ENCODE measurements at regions not wholly inside any gene's neighbourhood (a gene's known extent, or its start where the extent isn't known, plus 50 kb on each side); places are given as distances from the start of the nearest gene placed in this dataset.

DNA sequence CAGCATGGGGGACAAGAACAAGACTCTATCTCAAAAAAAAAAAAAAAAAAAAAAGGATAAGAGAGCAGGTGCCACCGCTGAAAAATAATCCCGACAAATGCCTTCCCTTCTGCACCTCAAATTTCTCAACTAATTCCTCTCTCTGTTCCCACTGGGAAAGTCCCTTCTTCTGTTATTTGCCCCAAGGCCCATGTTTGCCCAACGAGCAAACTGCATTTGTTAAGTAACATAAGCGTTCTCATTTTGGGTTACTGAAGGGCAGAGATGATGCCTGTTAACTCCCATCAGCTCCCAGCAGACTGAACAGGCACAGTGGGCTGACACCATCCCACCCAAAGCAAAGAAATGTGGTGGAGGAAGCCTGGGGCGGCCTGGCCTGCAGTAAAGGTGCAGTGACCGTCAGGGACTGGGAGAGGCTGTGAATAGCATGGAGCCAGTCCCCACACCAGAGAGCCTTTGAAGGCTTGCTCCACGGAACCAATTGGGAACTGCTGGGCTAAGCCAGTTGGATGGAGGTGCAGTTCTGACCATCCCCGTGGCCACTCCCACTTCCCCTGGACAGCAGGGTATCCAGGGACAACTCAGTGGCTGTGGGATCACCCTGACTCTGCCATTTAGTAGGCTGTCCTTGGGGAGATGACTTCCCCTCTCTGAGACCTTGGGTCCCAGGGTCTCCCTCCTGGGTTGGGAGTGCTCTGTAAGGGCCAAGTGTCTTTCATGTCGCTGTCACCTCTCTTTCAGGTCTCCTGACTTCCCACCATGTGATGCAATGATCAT lies 149.7 kb upstream of the IER5L start:
- peaks cover 12% of the 10 kb centered on the region for H3K9me3 Mint-ChIP-seq
- CTCF ChIA-PET: no interaction called here
- POLR2A ChIA-PET: no interaction called here
- peaks cover 6% of the 10 kb centered on the region for H3K4me1 Mint-ChIP-seq
- no peak overlapping the region for H3K27ac Mint-ChIP-seq
- no peak for DNase-seq
- peaks cover 2% of the 10 kb centered on the region for H3K27me3 Mint-ChIP-seq
- H3K4me3 Mint-ChIP-seq: no peak overlapping the region
- H3K36me3 Mint-ChIP-seq (ENCODE audit: low read depth): no peaks in the 10 kb centered on the region

DNA sequence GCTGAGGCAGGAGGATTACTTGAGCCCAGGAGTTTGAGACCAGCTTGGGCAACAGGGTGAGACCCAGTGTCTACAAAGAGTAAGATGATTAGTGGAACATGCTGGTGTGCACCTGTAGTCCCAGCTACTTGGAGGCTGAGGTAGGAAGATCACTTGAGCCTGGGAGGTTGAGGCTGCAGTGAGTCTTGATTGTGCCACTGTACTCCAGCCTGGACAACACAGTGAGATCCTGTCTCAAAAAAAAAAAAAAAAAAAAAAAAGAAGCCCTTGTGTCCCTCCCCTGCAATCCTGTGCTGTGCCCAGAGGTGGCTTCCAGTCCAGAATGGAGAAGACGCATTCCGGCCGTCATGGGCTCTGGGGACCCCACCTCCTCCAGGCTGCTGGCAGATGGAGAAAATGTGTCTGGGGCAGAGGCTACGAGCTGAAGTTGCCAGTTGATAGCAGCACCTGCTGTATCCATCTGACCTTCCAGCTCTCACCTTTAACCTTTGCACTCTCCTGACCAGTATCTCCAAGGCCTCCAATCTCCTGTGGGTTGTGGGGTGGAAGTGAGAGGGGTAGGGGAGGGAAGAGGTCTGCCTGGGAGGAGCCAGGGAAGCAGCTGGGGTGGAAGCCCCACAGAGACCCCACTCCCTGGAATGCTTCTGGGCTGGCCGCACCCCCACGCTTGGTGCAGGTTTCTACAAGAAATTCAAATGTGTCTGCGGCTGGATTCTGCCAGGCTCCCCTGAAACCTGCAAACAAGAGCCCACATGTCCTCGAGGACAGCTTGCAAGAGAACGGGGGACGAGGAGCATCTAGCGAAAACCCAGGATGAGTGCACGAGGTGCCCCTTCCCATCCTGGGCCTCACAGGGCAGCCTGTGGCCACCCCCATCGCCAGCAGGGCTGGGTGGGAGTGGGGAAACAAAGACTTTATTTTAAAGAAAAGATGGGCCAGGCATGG lies 148.3 kb upstream of the IER5L start:
- ChIA-PET CTCF (interaction anchor here (0.7 kb wide), 1 partner anchor 148 kb away, joined by 3 read pairs; no protein-coding TSS in a partner anchor), POLR2A (no interaction called here)
- peaks cover 8% of the 10 kb centered on the region for H3K4me1 Mint-ChIP-seq
- no peak overlapping the region for H3K27ac Mint-ChIP-seq
- H3K27me3 Mint-ChIP-seq: peaks cover 2% of the 10 kb centered on the region
- peaks cover 9% of the 10 kb centered on the region for H3K9me3 Mint-ChIP-seq
- no peak overlapping the region for H3K4me3 Mint-ChIP-seq
- no peaks in the 10 kb centered on the region for H3K36me3 Mint-ChIP-seq (ENCODE audit: low read depth)
- no peak for DNase-seq

DNA sequence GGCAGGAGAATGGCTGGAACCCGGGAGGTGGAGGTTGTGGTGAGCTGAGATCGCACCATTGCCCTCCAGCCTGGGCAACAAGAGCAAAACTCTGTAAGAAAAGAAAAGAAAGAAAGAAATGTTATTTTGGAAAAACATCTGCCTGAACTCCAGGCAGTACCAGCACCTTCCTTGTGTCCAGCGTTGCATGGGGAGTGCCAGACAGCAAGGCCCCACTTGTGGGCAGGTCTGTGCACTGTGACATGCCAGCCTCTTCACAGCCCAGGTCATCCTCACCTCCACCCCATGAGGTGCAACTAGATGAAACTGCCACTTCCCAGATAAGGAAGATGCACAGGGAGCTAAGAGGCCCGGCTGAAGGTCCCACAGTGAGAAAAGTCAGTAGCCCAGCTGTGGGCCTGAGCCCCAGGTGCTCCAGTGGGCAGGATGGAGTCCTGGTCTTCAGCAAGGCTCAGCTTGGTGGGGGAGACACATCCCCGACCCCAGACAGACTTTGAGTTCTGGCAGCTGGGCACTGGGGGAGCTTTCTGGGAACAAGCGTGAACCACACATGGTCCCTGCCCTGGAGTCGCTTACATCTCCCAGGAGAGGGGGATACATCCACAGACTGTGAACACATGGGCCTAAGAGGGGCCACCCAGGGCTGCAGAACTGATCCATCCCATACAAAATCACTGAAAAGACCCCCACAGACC lies 146.9 kb upstream of the IER5L start:
- CTCF ChIA-PET: no interaction called here
- Mint-ChIP-seq H3K36me3 (ENCODE audit: low read depth) (no peaks in the 10 kb centered on the region), H3K27me3 (peaks cover 5% of the 10 kb centered on the region), H3K9me3 (no peaks in the 10 kb centered on the region), H3K4me3 (no peak overlapping the region), H3K4me1 (peaks cover 16% of the 10 kb centered on the region), H3K27ac (no peak overlapping the region)
- no peak for DNase-seq
- POLR2A ChIA-PET: no interaction called here

DNA sequence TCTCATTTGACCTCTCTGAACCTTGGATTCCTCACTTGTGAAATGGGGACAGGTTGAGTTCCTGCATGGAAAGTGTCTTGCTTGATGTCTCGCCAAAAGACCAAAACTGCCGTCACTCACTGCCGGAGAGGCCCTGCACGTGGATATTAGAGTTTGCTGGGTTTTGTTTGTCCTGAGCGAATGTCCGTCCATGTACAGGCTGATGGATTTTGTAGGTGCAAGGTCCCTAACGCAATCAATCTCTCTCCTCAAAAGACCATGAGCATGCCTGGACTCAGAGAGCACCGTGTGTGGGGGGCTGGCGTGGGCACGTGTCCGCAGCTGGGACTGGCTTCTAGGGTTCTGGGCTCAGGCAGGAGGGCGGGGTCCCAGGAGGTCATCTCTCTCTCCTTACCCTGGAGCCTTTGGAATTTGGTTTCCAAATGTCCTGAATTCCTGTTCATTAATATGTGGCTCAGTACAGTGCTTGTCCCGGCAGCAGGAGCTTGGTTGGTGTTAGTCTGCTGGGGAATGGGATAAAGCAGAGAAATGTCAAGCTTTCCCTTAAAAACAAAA lies 146.0 kb upstream of the IER5L start:
- H3K4me1 Mint-ChIP-seq: peaks cover 16% of the 10 kb centered on the region

DNA sequence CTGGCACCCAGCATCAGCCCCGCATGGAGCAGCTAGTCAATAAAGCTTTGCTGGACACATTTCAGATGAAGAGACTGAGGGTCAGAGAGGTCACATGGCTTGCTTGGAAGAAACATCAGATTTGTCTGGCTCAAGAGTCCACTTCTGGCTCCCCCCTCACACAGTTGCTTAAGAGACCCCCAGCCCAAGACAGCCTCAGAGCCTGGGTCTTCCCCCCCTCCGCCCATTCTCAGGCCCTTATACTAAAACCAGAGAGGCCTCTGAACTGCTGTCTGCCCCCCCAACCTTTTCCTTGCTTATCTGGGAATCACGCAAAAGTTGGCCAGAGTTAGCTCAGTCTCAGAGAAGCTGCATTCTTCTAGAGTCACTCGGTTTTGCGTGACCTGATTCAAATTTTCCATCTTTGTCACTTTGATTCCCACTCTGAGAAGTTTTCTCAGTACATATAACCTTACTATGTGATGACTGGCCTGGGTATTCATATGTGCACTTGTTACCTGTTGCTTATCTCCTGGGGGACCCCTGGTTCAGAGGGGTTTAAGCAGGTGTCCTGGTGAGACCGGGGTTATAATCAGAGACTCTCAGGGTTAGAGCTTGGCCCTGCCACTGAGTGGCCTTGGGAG lies 145.4 kb upstream of the IER5L start:
- peaks cover 13% of the 10 kb centered on the region for H3K4me1 Mint-ChIP-seq
- H3K27ac Mint-ChIP-seq: no peak overlapping the region
- H3K9me3 Mint-ChIP-seq: no peaks in the 10 kb centered on the region
- DNase-seq: no peak
- no peaks in the 10 kb centered on the region for H3K36me3 Mint-ChIP-seq (ENCODE audit: low read depth)
- ChIA-PET CTCF (interaction anchor here (0.8 kb wide), 1 partner anchor 169 kb away, joined by 3 read pairs; no protein-coding TSS in a partner anchor), POLR2A (interaction anchor here (0.9 kb wide), 1 partner anchor 145 kb away, joined by 3 read pairs; the partner anchor contains the start of gene IER5L)
- no peak overlapping the region for H3K4me3 Mint-ChIP-seq
- H3K27me3 Mint-ChIP-seq: peaks cover 5% of the 10 kb centered on the region

More for the DNA sequence above, 146.0 kb upstream of the IER5L start:
- Mint-ChIP-seq H3K27me3 (peaks cover 5% of the 10 kb centered on the region), H3K36me3 (ENCODE audit: low read depth) (no peaks in the 10 kb centered on the region), H3K27ac (no peak overlapping the region), H3K9me3 (no peaks in the 10 kb centered on the region), H3K4me3 (no peak overlapping the region)
- ChIA-PET CTCF (no interaction called here), POLR2A (no interaction called here)
- DNase-seq: no peak

DNA sequence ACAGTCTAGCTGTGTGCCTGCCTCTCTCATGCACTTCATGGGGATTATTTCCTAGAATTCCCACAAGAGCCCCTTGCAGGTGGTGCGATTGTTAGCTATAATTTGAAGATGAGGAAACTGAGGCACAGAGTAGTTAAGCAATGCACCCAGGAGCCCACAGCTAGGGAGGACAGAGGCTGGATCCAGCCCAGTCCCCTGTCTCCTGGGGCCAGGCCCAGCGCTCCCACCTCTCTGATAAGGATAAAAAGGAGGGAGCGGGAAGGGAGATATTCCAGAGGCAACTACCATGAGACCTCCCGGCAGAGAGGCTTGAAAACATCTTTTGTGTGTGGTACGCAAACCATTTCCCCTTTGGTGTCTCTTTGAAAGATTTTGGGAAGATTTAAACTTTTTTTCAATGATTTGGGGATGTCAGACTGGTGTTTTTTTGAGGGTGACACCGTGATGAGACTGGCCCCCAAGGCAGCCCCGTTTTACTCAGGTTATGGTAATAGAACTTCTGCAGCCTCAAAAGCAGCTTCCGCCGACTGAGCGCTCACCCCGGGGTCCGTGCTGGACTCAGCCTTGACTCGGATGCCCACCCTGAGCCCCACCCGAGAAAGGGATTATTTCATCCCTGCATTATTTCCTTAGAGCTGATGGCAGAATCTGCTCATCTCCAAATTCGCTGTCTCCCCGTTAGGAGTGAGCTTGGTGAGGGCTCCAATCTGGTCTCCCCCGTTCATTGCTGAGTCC lies 144.7 kb upstream of the IER5L start:
- ChIA-PET POLR2A (interaction anchor here (0.9 kb wide), 2 partner anchors 145 to 175 kb away, joined by 3 read pairs; partner anchors contain the start of gene IER5L), CTCF (interaction anchor here (0.8 kb wide), 1 partner anchor 170 kb away, joined by 3 read pairs; no protein-coding TSS in a partner anchor)
- DNase-seq: no peak
- peaks cover 10% of the 10 kb centered on the region for H3K4me1 Mint-ChIP-seq
- H3K27me3 Mint-ChIP-seq: peaks cover 5% of the 10 kb centered on the region
- H3K4me3 Mint-ChIP-seq: no peak overlapping the region
- no peak overlapping the region for H3K27ac Mint-ChIP-seq
- H3K36me3 Mint-ChIP-seq (ENCODE audit: low read depth): no peaks in the 10 kb centered on the region
- no peaks in the 10 kb centered on the region for H3K9me3 Mint-ChIP-seq

DNA sequence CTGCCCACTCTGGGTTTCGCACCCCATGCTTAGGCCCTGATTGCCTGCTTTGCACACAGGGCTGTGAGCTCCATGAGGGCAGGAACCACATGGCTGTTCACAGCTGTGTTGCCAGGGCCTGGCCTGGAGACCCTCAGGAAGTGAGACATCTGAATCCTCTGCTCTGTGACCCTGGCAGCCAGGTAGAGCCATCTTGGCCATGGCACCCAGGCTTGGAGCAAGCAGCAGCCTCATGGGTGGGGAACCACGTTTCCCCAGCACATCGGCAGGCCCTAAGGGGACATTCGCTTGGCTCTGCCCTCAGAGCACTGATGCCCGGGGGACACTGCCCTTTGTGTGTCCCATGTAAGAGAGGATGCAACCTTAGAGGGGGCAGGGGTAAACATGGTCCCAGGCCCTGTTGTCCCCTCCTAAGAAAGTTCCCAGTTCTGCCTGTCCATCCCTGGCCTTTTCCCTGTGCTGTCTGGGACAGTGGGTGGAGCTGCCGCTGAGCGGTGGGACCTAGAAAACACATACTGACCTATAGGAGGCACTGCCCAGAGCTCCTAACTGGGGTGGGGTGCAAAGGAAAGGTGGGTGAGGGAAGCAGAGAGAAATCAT lies 144.1 kb upstream of the IER5L start:
- H3K27ac Mint-ChIP-seq: no peak overlapping the region
- H3K4me3 Mint-ChIP-seq: no peak overlapping the region
- ChIA-PET POLR2A (interaction anchor here (0.9 kb wide), 1 partner anchor 174 kb away, joined by 3 read pairs; no protein-coding TSS in a partner anchor), CTCF (no interaction called here)
- no peaks in the 10 kb centered on the region for H3K36me3 Mint-ChIP-seq (ENCODE audit: low read depth)
- peaks cover 10% of the 10 kb centered on the region for H3K4me1 Mint-ChIP-seq
- no peaks in the 10 kb centered on the region for H3K9me3 Mint-ChIP-seq
- no peak for DNase-seq
- H3K27me3 Mint-ChIP-seq: peaks cover 3% of the 10 kb centered on the region

DNA sequence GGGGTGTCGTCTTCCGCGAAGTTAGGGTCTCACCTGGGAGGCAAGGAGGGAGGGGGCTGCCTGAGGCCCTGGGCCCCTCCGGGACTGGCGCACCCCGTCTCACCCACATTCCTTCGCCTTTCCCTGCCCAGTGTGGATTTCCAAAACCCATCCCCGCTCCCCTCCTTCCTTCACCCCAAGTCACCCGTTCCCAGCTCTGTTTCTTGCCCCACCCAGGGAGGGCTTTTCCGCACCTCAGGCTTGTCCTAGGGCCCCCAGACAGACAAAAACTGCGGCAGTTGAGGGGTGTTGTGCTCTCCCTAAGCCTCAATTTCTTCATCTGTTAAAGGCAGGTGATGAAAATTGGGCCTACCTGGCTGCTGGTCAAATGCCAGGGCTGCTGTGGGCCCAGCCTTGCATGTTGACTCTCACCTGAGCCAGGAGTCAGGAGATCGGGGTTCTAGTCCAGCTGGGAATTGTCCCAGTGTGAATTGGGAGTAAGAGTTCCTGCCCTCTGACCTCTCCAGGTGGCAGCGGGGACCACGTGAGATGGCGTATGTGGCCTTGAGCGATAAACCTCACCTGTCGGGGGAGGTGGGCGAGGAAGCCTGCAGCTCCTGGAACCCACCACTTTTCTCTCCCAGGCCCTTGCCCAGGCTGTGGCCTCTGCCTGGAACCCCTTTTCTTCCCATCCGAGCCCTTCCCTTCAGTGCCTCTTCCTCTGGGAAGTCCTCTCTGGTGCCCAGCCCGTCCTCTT lies 143.4 kb upstream of the IER5L start:
- DNase-seq: no peak
- Mint-ChIP-seq H3K27me3 (peaks cover 3% of the 10 kb centered on the region), H3K9me3 (no peaks in the 10 kb centered on the region), H3K27ac (no peak overlapping the region), H3K4me1 (peaks cover 10% of the 10 kb centered on the region), H3K36me3 (ENCODE audit: low read depth) (no peaks in the 10 kb centered on the region), H3K4me3 (no peak overlapping the region)
- CTCF ChIA-PET: interaction anchor here (1.0 to 1.6 kb wide), 4 partner anchors 147 to 303 kb away, joined by 3 to 5 read pairs (median 4); no protein-coding TSS in a partner anchor
- POLR2A ChIA-PET: interaction anchor here (1.3 kb wide), 1 partner anchor 138 kb away, joined by 3 read pairs; no protein-coding TSS in a partner anchor

DNA sequence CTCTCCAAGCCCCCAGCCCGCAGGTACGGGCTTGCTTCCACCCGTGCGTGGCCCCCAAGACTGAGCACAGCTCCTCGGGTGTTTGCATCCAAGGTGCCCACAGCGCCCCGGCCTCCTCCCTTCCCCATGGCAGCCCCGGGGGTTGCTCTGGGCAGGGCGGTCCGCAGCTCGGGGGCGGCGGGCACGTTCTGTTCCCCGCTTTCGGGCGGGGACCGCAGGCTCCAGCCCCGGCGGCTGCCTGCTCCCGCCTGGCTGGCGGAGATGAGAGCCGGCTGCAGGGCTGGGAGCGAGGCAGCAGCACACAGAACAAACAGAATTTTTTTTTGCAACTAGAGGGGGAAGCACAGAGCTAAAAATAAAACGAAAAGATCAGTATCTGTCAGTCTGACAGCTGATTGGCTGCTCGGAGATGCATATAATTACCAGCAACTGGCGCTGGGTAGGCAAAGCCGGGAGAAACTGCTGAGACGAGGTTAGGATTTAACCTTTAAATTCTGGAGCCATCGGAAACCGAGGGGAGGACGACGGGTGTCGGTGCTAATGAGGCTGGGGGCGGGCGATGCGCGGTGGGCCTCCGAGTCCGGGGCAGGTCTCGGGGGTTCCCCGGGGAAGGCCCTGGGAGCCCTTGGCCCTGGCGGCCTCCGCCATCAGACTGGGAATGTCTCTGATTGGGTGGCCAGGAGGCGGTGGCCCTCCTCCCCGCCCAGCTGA lies 142.7 kb upstream of the IER5L start:
- peak; percentile 50 for DNase-seq
- CTCF ChIA-PET: interaction anchor here (0.6 to 1.6 kb wide), 8 partner anchors 71 to 304 kb away, joined by 3 to 5 read pairs (median 3); no protein-coding TSS in a partner anchor
- peaks cover 10% of the 10 kb centered on the region for H3K4me1 Mint-ChIP-seq
- no peaks in the 10 kb centered on the region for H3K9me3 Mint-ChIP-seq
- POLR2A ChIA-PET: interaction anchor here (0.6 to 1.3 kb wide), 2 partner anchors 139 to 207 kb away, joined by 3 read pairs; no protein-coding TSS in a partner anchor
- peaks cover 3% of the 10 kb centered on the region for H3K27me3 Mint-ChIP-seq
- H3K4me3 Mint-ChIP-seq: peak overlapping the region; percentile 60
- no peak overlapping the region for H3K27ac Mint-ChIP-seq
- H3K36me3 Mint-ChIP-seq (ENCODE audit: low read depth): no peaks in the 10 kb centered on the region

DNA sequence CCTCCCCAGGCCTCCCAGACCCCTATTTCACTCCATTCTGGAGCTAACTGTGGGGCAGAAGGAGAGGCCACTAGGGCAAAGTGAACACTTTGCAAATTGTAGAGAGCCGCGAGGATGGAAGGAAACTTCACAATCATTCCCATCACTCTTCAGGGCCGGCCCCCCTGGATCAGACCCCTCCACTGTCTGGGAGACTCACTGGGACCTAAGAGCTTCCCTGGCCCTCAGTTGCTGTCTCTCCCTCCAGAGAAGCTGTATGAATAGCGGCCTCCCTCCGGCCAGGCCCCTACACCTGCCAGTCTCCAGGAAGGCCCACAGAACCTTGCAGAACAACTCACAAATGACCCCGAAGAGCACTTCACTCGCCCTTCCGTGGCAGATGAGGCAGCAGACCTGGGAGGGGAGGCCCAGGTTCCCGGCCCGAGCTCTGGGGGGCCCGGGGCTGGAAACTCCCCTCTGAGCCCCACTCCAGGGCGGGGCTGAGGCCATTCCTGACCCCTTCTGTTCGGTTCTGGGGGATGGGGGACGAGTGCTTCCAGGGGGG lies 141.9 kb upstream of the IER5L start:
- Mint-ChIP-seq H3K27me3 (peaks cover 3% of the 10 kb centered on the region), H3K4me1 (peaks cover 10% of the 10 kb centered on the region), H3K4me3 (no peak overlapping the region), H3K27ac (no peak overlapping the region), H3K9me3 (no peaks in the 10 kb centered on the region), H3K36me3 (ENCODE audit: low read depth) (no peaks in the 10 kb centered on the region)
- CTCF ChIA-PET: interaction anchor here (0.6 to 1.6 kb wide), 8 partner anchors 70 to 304 kb away, joined by 3 to 5 read pairs (median 3); no protein-coding TSS in a partner anchor
- POLR2A ChIA-PET: interaction anchor here (0.6 to 1.3 kb wide), 2 partner anchors 140 to 207 kb away, joined by 3 read pairs; no protein-coding TSS in a partner anchor
- peak; percentile 12 for DNase-seq

All from activated CD4-positive, alpha-beta memory T cell treated with anti-CD3 and anti-CD28 coated beads, Interleukin-2, amount 10 ng/mL, durations not matched to agents 7 days and 5 days (primary cell).